ENCODE measurements at regions not wholly inside any gene's neighbourhood (a gene's known extent, or its start where the extent isn't known, plus 50 kb on each side); places are given as distances from the start of the nearest gene placed in this dataset.
"Not testable (repeated sequence)": the region's sequence is repeated elsewhere in the genome, so short reads cannot be mapped to it uniquely, and the experiment has no call there.

GRCh38 chr6:133057352-133057751 lies 183.8 kb upstream of the EYA4 start:
- no peak for DNase-seq

- DNase-seq: no peak
These were observed 179.1 kb upstream of the EYA4 start for GRCh38 chr6:133062077-133062476.

GRCh38 chr6:133062696-133063306 lies 178.4 kb upstream of the EYA4 start:
- DNase-seq: no peak

- DNase-seq: no peak
These were observed 173.2 kb upstream of the EYA4 start for GRCh38 chr6:133067960-133068359.

GRCh38 chr6:133070410-133071043 lies 170.6 kb upstream of the EYA4 start:
- no peak for DNase-seq

- DNase-seq: no peak
These were observed 161.3 kb upstream of the EYA4 start for GRCh38 chr6:133079901-133080300.

- no peak for DNase-seq
These were observed 157.7 kb upstream of the EYA4 start for GRCh38 chr6:133083248-133083967.

GRCh38 chr6:133085471-133085870 lies 155.7 kb upstream of the EYA4 start:
- DNase-seq: no peak

GRCh38 chr6:133085896-133086295 lies 155.3 kb upstream of the EYA4 start:
- DNase-seq: no peak

- DNase-seq: no peak
These were observed 152.0 kb upstream of the EYA4 start for GRCh38 chr6:133088931-133089695.

- no peak for DNase-seq
These were observed 149.0 kb upstream of the EYA4 start for GRCh38 chr6:133092199-133092598.

GRCh38 chr6:133092771-133093170 lies 148.4 kb upstream of the EYA4 start:
- no peak for DNase-seq

GRCh38 chr6:133093211-133093610 lies 147.9 kb upstream of the EYA4 start:
- DNase-seq: not testable (repeated sequence)

- no peak for DNase-seq
These were observed 147.2 kb upstream of the EYA4 start for GRCh38 chr6:133093956-133094355.

GRCh38 chr6:133097208-133097607 lies 143.9 kb upstream of the EYA4 start:
- no peak for DNase-seq

GRCh38 chr6:133099573-133099972 lies 141.6 kb upstream of the EYA4 start:
- no peak for DNase-seq

GRCh38 chr6:133100865-133101264 lies 140.3 kb upstream of the EYA4 start:
- no peak for DNase-seq

- DNase-seq: no peak
These were observed 139.4 kb upstream of the EYA4 start for GRCh38 chr6:133101790-133102189.

GRCh38 chr6:133106934-133107333 lies 134.2 kb upstream of the EYA4 start:
- no peak for DNase-seq

- DNase-seq: no peak
These were observed 132.7 kb upstream of the EYA4 start for GRCh38 chr6:133108419-133108818.

- no peak for DNase-seq
These were observed 126.2 kb upstream of the EYA4 start for GRCh38 chr6:133114973-133115372.

GRCh38 chr6:133115946-133116345 lies 125.2 kb upstream of the EYA4 start:
- no peak for DNase-seq

- DNase-seq: no peak
These were observed 113.0 kb upstream of the EYA4 start for GRCh38 chr6:133128191-133128590.
